Neural progenitor cell (in vitro differentiated cells): ENCODE measurements at regions not wholly inside any gene's neighbourhood (a gene's known extent, or its start where the extent isn't known, plus 50 kb on each side); places are given as distances from the start of the nearest gene placed in this dataset.
A peak's percentile ranks its signal among the peaks of the same experiment; 100 is the strongest.

Source experiments
- DNase-seq: peaks from one replicate; pipeline ENCODE4 v3.0.0-alpha.2; 2016; ENCODE audit warnings: low spot score
- H2AFZ ChIP-seq: fragments of 200-600 bp; sonication (generic); replicated peaks from 2 replicates; pipeline ENCODE4 v1.6.1; 2016; ENCODE audit warnings: antibody characterized with exemption
- H3F3A ChIP-seq: fragments of 200-600 bp; sonication (generic); 2 replicates; pipeline ENCODE4 v1.6.1; 2016; ENCODE audit warnings: antibody characterized with exemption, low read depth
- H3K27ac ChIP-seq: fragments of 200-600 bp; sonication (generic); 2 replicates; pipeline ENCODE4 v1.5.1; 2016; ENCODE audit warnings: mild to moderate bottlenecking
- H3K27me3 ChIP-seq: fragments of 200-600 bp; sonication (generic); 2 replicates; pipeline ENCODE4 v1.6.1; 2016; ENCODE audit warnings: mild to moderate bottlenecking, moderate library complexity
- H3K36me3 ChIP-seq: fragments of 200-600 bp; sonication (generic); 2 replicates; pipeline ENCODE4 v1.5.1; 2016
- H3K4me1 ChIP-seq: fragments of 200-600 bp; sonication (generic); 2 replicates; pipeline ENCODE4 v1.6.1; 2016; ENCODE audit warnings: mixed run types
- H3K4me2 ChIP-seq: fragments of 200-600 bp; sonication (generic); 2 replicates; pipeline ENCODE4 v1.6.1; 2016
- H3K4me3 ChIP-seq: fragments of 200-600 bp; sonication (generic); 2 replicates; pipeline ENCODE4 v1.5.1; 2016
- H3K79me2 ChIP-seq: fragments of 200-600 bp; sonication (generic); 2 replicates; pipeline ENCODE4 v1.6.1; 2016; ENCODE audit warnings: low read depth
- H3K9ac ChIP-seq: fragments of 200-600 bp; sonication (generic); 2 replicates; pipeline ENCODE4 v1.6.1; 2016
- H3K9me3 ChIP-seq: fragments of 200-600 bp; sonication (generic); 2 replicates; pipeline ENCODE4 v1.5.1; 2016; ENCODE audit warnings: low read depth
- H4K20me1 ChIP-seq: fragments of 200-600 bp; sonication (generic); 2 replicates; pipeline ENCODE4 v1.6.1; 2016; ENCODE audit warnings: low read depth
- H3K27ac Mint-ChIP-seq: 3 replicates; pipeline ENCODE4 v1.8.0; 2021; ENCODE audit warnings: mixed read lengths
- H3K27me3 Mint-ChIP-seq: 2 replicates; pipeline ENCODE4 v1.8.0; 2022; ENCODE audit warnings: low read depth, mild to moderate bottlenecking, inconsistent platforms, moderate library complexity, mixed read lengths; ENCODE audit not compliant: insufficient read depth
- H3K36me3 Mint-ChIP-seq: 3 replicates; pipeline ENCODE4 v1.8.0; 2021; ENCODE audit warnings: mixed read lengths
- H3K4me1 Mint-ChIP-seq: 3 replicates; pipeline ENCODE4 v1.8.0; 2021; ENCODE audit warnings: mixed read lengths
- H3K4me3 Mint-ChIP-seq: 3 replicates; pipeline ENCODE4 v1.8.0; 2021; ENCODE audit warnings: mild to moderate bottlenecking, moderate library complexity, mixed read lengths
- H3K9me3 Mint-ChIP-seq: 3 replicates; pipeline ENCODE4 v1.8.0; 2020; ENCODE audit warnings: mixed read lengths
- EZH2 ChIP-seq: fragments of 200-600 bp; sonication (generic); IDR thresholded peaks from 2 replicates; pipeline ENCODE4 v1.6.1; 2017; ENCODE audit warnings: antibody characterized with exemption, mild to moderate bottlenecking, moderate library complexity
- EZH2phosphoT487 ChIP-seq: fragments of 200-600 bp; sonication (generic); IDR thresholded peaks from 2 replicates; pipeline ENCODE4 v1.6.1; 2017; ENCODE audit warnings: antibody characterized with exemption
- TF ChIP-seq, protein P1 (sequence below): fragments of 200-600 bp; sonication (generic); IDR thresholded peaks from 2 replicates; pipeline ENCODE4 v1.5.1; 2017; ENCODE audit warnings: antibody characterized with exemption, mild to moderate bottlenecking

DNA sequence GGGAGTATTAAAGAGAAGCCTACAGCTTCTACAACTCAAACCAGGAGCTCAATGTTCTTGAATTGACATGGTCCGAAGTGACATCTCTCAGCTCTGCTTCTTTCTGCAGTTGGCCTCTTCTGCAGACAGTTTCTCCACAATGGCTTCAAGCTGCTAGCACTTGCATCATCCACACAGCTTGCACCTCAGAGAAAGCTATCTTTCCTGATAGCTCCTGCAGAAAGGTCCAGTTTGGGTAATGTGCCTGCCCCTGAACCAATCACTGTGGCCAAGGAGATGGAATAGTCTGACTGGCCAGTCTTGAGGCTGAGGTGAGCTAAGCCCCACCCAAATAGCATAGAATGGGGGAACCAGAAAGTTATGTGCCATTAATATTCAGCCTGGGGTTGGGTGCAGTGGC, 95.8 kb upstream of the ABCA1 start:
- H3K4me1 ChIP-seq, result peaks cover 28% of the 10 kb centered on the region
- TF ChIP-seq EZH2phosphoT487 (no peak), EZH2 (no peak)
- TF ChIP-seq, protein P1, sequence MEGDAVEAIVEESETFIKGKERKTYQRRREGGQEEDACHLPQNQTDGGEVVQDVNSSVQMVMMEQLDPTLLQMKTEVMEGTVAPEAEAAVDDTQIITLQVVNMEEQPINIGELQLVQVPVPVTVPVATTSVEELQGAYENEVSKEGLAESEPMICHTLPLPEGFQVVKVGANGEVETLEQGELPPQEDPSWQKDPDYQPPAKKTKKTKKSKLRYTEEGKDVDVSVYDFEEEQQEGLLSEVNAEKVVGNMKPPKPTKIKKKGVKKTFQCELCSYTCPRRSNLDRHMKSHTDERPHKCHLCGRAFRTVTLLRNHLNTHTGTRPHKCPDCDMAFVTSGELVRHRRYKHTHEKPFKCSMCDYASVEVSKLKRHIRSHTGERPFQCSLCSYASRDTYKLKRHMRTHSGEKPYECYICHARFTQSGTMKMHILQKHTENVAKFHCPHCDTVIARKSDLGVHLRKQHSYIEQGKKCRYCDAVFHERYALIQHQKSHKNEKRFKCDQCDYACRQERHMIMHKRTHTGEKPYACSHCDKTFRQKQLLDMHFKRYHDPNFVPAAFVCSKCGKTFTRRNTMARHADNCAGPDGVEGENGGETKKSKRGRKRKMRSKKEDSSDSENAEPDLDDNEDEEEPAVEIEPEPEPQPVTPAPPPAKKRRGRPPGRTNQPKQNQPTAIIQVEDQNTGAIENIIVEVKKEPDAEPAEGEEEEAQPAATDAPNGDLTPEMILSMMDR, result no peak
- H3K9me3 Mint-ChIP-seq, result no peaks in the 10 kb centered on the region
- no peaks in the 10 kb centered on the region for H3K9me3 ChIP-seq
- H2AFZ ChIP-seq, result peak overlapping the region; percentile 68
- H3K36me3 ChIP-seq, result no peaks in the 10 kb centered on the region
- H3K27me3 Mint-ChIP-seq, result no peaks in the 10 kb centered on the region
- peaks cover 23% of the 10 kb centered on the region for H3K4me1 Mint-ChIP-seq
- DNase-seq, result no peak
- no peak overlapping the region for H3K4me3 ChIP-seq
- peaks cover 19% of the 10 kb centered on the region for H3F3A ChIP-seq
- peak overlapping the region; percentile 60 for H3K27ac Mint-ChIP-seq
- no peak overlapping the region for H3K4me2 ChIP-seq
- H3K9ac ChIP-seq, result no peak overlapping the region
- no peaks in the 10 kb centered on the region for H3K79me2 ChIP-seq
- no peaks in the 10 kb centered on the region for H3K36me3 Mint-ChIP-seq
- no peak overlapping the region for H3K27ac ChIP-seq
- no peaks in the 10 kb centered on the region for H3K27me3 ChIP-seq
- no peak overlapping the region for H3K4me3 Mint-ChIP-seq
- H4K20me1 ChIP-seq, result no peaks in the 10 kb centered on the region

DNA sequence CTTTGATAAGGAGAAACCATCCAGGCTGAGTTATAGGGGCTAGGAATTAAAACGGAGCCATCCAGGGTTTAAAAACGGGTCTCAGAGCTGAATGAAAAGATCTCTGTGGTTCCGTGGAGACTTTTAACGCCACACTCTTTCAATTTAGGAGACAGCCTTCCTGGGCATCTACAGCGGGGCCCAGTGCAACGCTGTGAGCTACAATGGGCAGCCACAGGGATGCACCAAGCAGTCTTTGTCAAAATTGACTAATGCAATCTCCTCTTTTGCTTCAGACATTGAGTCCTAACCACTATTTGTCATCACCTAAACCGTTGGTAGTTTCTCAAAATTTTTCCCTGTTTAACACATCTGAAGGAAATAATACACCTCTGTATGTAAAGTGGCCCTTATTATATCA, 96.6 kb upstream of the ABCA1 start:
- TF ChIP-seq EZH2phosphoT487, result no peak
- TF ChIP-seq, protein P1, result no peak
- TF ChIP-seq EZH2, result no peak
- Histone ChIP-seq H3K4me2 (peak overlapping the region; percentile 28), H4K20me1 (no peaks in the 10 kb centered on the region), H3K27me3 (no peaks in the 10 kb centered on the region), H3K79me2 (no peaks in the 10 kb centered on the region), H2AFZ (peak overlapping the region; percentile 36), H3K9me3 (no peaks in the 10 kb centered on the region), H3F3A (peaks cover 19% of the 10 kb centered on the region), H3K4me3 (no peak overlapping the region), H3K27ac (peak overlapping the region; percentile 72), H3K4me1 (peaks cover 28% of the 10 kb centered on the region), H3K36me3 (no peaks in the 10 kb centered on the region), H3K9ac (no peak overlapping the region)
- Mint-ChIP-seq H3K27me3 (no peaks in the 10 kb centered on the region), H3K27ac (peak overlapping the region; percentile 94), H3K4me1 (peaks cover 23% of the 10 kb centered on the region), H3K9me3 (no peaks in the 10 kb centered on the region), H3K36me3 (no peaks in the 10 kb centered on the region), H3K4me3 (no peak overlapping the region)
- peak; percentile 68 for DNase-seq

DNA sequence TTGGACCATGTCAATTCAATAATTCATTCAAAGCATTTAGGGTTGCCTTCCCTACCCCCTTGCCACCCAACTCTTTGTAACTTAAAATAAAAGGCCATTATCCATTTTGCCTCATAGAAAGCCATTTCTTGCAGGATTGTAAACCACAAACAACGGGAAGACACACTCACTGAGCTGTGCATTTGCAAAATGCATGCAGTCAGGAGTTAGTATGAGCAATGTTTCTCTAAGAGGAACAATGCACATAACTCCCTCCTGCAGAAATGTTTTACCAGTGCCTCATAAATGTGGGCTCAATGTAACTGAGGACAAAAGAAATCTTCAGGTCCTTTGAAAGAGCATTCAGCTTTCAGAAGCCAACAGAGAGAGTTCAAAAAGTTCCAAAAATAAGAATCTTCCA, 98.5 kb upstream of the ABCA1 start:
- Histone ChIP-seq H3K79me2 (no peaks in the 10 kb centered on the region), H3K4me1 (peaks cover 28% of the 10 kb centered on the region), H3K9me3 (no peaks in the 10 kb centered on the region), H2AFZ (peak overlapping the region; percentile 90), H3K27me3 (no peaks in the 10 kb centered on the region), H3K9ac (no peak overlapping the region), H3K4me2 (peak overlapping the region; percentile 28), H3F3A (peaks cover 19% of the 10 kb centered on the region), H3K36me3 (no peaks in the 10 kb centered on the region), H3K27ac (no peak overlapping the region), H4K20me1 (no peaks in the 10 kb centered on the region), H3K4me3 (no peak overlapping the region)
- no peak overlapping the region for H3K4me3 Mint-ChIP-seq
- TF ChIP-seq EZH2 (no peak), EZH2phosphoT487 (no peak)
- TF ChIP-seq, protein P1, result no peak
- no peaks in the 10 kb centered on the region for H3K9me3 Mint-ChIP-seq
- H3K4me1 Mint-ChIP-seq, result peaks cover 23% of the 10 kb centered on the region
- no peaks in the 10 kb centered on the region for H3K36me3 Mint-ChIP-seq
- no peak overlapping the region for H3K27ac Mint-ChIP-seq
- DNase-seq, result no peak
- no peaks in the 10 kb centered on the region for H3K27me3 Mint-ChIP-seq
